Left lung (tissue), 4 donors: ENCODE measurements at regions not wholly inside any gene's neighbourhood (a gene's known extent, or its start where the extent isn't known, plus 50 kb on each side); places are given as distances from the start of the nearest gene placed in this dataset.
"Not testable (repeated sequence)": the region's sequence is repeated elsewhere in the genome, so short reads cannot be mapped to it uniquely, and the experiment has no call there.

ENCODE experiments used
- ATAC-seq: fragments of 200-7000 bp; cut with Tn5 transposase; one replicate; pipeline ENCODE4 v1.9.1; 2020; ENCODE audit warnings: moderate library complexity
- DNase-seq, 4 donors: peaks; one replicate each; pipeline ENCODE4 v3.0.0-alpha.2; 2013 to 2020
- H3K27ac ChIP-seq, 2 donors: fragments of 200-600 bp; sonication (generic) in 1 of 2; one replicate each; pipeline versions ENCODE4 v1.5.0 to v1.8.0; 2020 to 2021
- H3K27me3 ChIP-seq, 2 donors: fragments of 200-600 bp; sonication (generic) in 1 of 2; one replicate each; pipeline versions ENCODE4 v1.5.0 to v1.8.0; 2020 to 2021
- H3K36me3 ChIP-seq, 2 donors: fragments of 200-600 bp; sonication (generic) in 1 of 2; one replicate each; pipeline versions ENCODE4 v1.5.0 to v1.8.0; 2020 to 2021
- H3K4me1 ChIP-seq, 2 donors: fragments of 200-600 bp; one replicate each; pipeline ENCODE4 v1.8.0; 2021
- H3K4me3 ChIP-seq, 2 donors: fragments of 200-600 bp; sonication (generic) in 1 of 2; one replicate each; pipeline versions ENCODE4 v1.5.0 to v1.8.0; 2020 to 2021; ENCODE audit warnings: mild to moderate bottlenecking in 1 of 2
- H3K9me3 ChIP-seq, 2 donors: fragments of 200-600 bp; sonication (generic) in 1 of 2; one replicate each; pipeline versions ENCODE4 v1.5.0 to v1.8.0; 2020 to 2021
- intact Hi-C, 2 donors: fragments of 100-400 bp; cut with DNase I; formaldehyde crosslinking; loops; one replicate each; pipeline versions ENCODE4 v1.11.2 to v1.14.2; 2022
- TF ChIP-seq, protein P1 (sequence below), 2 donors: fragments of 200-600 bp; sonication (generic) in 1 of 2; IDR thresholded peaks; one replicate each; pipeline versions ENCODE4 v1.5.0 to v1.8.0; 2021; ENCODE audit warnings: antibody characterized with exemption in 2 of 2
- donor health status: DM: no; HTN: yes; CAD: no.
- donor health status: DM: no; HTN: no; CAD: no.

DNA sequence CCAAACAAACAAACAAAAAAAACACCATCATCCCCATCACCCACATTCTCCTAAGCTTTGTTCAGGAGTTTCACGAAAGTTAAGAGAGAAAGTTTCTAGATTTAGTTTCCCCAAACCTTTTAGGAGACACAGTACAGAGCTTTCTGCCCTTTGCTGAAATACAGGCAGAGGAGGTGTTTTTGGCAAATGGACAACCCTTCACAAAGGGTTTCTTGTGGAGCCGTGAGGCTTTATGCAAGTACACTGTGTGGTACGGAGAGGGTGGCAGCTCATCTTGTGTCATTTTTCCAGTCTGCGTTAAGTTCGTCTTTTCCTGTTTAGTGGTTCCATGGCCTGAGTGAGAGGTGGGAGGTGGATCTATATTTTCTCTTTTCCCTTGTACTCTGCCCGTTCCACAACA lies 215.5 kb upstream of the PRKCQ start:
- DNase-seq (no peak), ATAC-seq (no peak)
- H3K4me1 ChIP-seq, result no peaks in the 10 kb centered on the region
- no peaks in the 10 kb centered on the region for H3K36me3 ChIP-seq
- no peak overlapping the region for H3K27ac ChIP-seq
- no peak overlapping the region for H3K4me3 ChIP-seq
- H3K27me3 ChIP-seq, result no peaks in the 10 kb centered on the region
- intact Hi-C loops, result no loop called here
- TF ChIP-seq, protein P1, sequence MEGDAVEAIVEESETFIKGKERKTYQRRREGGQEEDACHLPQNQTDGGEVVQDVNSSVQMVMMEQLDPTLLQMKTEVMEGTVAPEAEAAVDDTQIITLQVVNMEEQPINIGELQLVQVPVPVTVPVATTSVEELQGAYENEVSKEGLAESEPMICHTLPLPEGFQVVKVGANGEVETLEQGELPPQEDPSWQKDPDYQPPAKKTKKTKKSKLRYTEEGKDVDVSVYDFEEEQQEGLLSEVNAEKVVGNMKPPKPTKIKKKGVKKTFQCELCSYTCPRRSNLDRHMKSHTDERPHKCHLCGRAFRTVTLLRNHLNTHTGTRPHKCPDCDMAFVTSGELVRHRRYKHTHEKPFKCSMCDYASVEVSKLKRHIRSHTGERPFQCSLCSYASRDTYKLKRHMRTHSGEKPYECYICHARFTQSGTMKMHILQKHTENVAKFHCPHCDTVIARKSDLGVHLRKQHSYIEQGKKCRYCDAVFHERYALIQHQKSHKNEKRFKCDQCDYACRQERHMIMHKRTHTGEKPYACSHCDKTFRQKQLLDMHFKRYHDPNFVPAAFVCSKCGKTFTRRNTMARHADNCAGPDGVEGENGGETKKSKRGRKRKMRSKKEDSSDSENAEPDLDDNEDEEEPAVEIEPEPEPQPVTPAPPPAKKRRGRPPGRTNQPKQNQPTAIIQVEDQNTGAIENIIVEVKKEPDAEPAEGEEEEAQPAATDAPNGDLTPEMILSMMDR (IDR thresholded peaks at IDR 0.05), result no peak
- H3K9me3 ChIP-seq, result no peaks in the 10 kb centered on the region

DNA sequence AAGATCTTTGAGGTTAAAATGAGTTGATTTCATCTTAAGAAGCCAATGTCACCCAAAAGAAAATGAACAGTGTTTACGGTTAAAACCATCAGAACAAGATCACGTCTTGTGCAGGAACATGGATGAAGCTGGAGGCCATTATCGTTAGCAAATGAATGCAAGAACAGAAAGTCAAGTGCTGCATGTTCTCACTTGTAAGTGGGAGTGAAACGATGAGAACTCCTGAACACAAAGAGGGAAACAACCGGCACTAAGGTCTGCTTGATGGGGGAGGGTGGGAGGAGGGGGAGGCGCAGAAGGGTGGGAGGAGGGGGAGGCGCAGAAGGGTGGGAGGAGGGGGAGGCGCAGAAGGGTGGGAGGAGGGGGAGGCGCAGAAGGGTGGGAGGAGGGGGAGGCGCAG lies 214.8 kb upstream of the PRKCQ start:
- H3K27me3 ChIP-seq, H3K9me3 ChIP-seq, intact Hi-C loops: not testable (repeated sequence)

DNA sequence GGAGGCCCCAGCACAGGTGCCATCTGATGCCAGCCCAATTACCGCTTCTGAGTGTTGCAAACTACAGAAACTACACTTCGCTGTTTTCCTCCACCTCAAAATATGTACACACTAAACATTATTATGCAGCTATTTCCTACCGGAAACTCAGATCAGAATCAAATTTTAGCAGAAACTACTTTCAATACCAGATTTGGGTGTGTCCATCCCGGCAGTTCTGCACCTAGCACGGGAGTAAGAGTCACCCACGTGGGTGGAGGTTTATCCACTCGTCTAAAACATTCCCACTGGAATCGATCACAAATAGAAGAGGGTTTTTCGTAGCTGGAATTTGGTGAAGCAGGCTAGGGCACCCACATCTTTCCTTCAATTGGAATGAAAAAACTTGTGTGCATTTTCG lies 214.4 kb upstream of the PRKCQ start:
- ATAC-seq (no peak), DNase-seq (no peak)
- H3K36me3 ChIP-seq, result no peaks in the 10 kb centered on the region
- TF ChIP-seq, protein P1 (IDR thresholded peaks at IDR 0.05), result no peak
- H3K4me3 ChIP-seq, result no peak overlapping the region
- no peaks in the 10 kb centered on the region for H3K27me3 ChIP-seq
- H3K4me1 ChIP-seq, result no peaks in the 10 kb centered on the region
- intact Hi-C loops, result no loop called here
- H3K9me3 ChIP-seq, result no peaks in the 10 kb centered on the region
- H3K27ac ChIP-seq, result no peak overlapping the region

More for the DNA sequence above, 214.8 kb upstream of the PRKCQ start:
- H3K4me1 ChIP-seq, H3K27ac ChIP-seq, H3K36me3 ChIP-seq, H3K4me3 ChIP-seq, ATAC-seq: not testable (repeated sequence)
- peak in 1 of 4 donors; percentile 12 for DNase-seq

DNA sequence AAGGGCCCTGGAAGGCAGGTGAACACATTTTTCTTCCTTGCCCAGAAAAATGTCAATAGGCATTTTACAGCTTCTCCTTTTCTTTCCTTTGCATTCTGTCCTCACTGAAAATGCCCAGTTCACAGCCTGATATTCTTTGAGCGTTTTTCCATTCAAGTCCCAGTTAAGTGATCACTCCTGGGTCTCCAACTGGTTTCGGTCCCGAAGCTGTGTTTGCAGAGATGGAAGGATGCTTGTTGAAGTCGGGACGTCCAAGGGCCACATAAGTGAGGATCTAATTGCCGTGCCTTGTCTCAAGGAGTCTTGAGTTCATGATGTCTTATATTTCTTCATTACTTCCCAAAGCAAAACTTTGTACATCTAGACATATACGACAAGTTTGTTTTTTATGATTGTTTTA lies 208.7 kb upstream of the PRKCQ start:
- TF ChIP-seq, protein P1 (IDR thresholded peaks at IDR 0.05), result no peak
- H3K36me3 ChIP-seq, result no peaks in the 10 kb centered on the region
- H3K27ac ChIP-seq, result no peak overlapping the region
- H3K4me1 ChIP-seq, result no peaks in the 10 kb centered on the region
- intact Hi-C loops, result no loop called here
- no peak overlapping the region for H3K4me3 ChIP-seq
- no peak for DNase-seq
- ATAC-seq, result no peak
- H3K9me3 ChIP-seq, result no peaks in the 10 kb centered on the region
- peaks cover 0 to 5% of the 10 kb centered on the region in 2 donors for H3K27me3 ChIP-seq

DNA sequence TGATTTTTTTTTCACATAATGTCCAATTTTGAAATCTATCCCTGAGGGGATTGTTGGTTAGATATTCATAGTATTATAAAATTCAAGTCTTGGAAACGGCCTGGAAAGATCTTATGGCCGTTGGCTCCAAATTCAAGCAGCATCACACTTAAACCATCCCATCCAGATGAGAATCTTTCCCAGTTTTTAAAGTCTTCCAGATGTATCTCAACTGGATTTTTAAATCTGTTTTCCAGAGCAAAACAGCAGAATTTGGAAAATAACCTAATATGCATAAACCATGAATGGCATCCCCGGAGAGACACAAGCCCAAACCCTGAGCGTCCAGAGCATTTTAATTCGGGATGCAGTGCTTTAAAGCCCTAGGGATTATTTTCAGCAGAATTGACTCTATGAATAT lies 208.2 kb upstream of the PRKCQ start:
- intact Hi-C loops, result no loop called here

DNA sequence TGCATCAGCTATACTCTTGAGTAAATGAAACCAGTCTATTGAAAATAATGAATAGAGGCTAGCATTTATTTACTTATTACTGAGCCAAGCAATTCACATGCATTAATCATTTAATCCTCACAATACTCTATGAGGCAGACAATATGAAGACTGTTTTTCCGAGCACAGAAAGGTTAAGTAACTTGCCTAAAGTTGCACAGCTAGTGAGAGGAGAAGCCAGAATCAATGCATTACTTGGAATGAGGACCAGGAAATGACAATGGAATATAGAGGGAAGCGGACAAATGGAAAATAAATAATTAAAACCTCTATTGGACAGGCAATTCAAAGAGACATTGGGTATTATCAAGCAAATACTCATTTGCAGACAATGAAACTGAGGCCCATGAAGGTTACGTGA lies 207.6 kb upstream of the PRKCQ start:
- Histone ChIP-seq H3K4me1 (no peaks in the 10 kb centered on the region), H3K27ac (no peak overlapping the region), H3K36me3 (no peaks in the 10 kb centered on the region), H3K9me3 (no peaks in the 10 kb centered on the region), H3K27me3 (peaks cover 0 to 5% of the 10 kb centered on the region in 2 donors), H3K4me3 (no peak overlapping the region)
- intact Hi-C loops, result no loop called here
- TF ChIP-seq, protein P1 (IDR thresholded peaks at IDR 0.05), result no peak
- no peak for DNase-seq
- no peak for ATAC-seq

More for the DNA sequence above, 208.2 kb upstream of the PRKCQ start:
- Histone ChIP-seq H3K36me3 (no peaks in the 10 kb centered on the region), H3K4me3 (no peak overlapping the region), H3K27ac (no peak overlapping the region), H3K9me3 (no peaks in the 10 kb centered on the region), H3K27me3 (peaks cover 0 to 5% of the 10 kb centered on the region in 2 donors), H3K4me1 (no peaks in the 10 kb centered on the region)
- ATAC-seq (no peak), DNase-seq (no peak)
- TF ChIP-seq, protein P1 (IDR thresholded peaks at IDR 0.05), result no peak
